Stimulated activated naive CD8-positive, alpha-beta T cell treated with anti-CD3 and anti-CD28 coated beads, Interleukin-15, amount 100 ng/mL, for 72 hours (primary cell): ENCODE measurements at regions not wholly inside any gene's neighbourhood (a gene's known extent, or its start where the extent isn't known, plus 50 kb on each side); places are given as distances from the start of the nearest gene placed in this dataset.

ENCODE experiments used
- ATAC-seq: fragments of 150-1000 bp; cut with Tn5 transposase; 2 replicates; pipeline ENCODE4 v1.10.0; 2021; ENCODE audit warnings: mild to moderate bottlenecking, moderate library complexity
- DNase-seq, 2 donors: peaks; one replicate each; pipeline ENCODE4 v3.0.0; 2021 to 2022
- H3K27ac Mint-ChIP-seq, 2 donors: one replicate each; pipeline ENCODE4 v1.8.0; 2022; ENCODE audit warnings: mild to moderate bottlenecking in 2 of 2, mixed read lengths in 2 of 2, moderate library complexity in 2 of 2
- H3K27me3 Mint-ChIP-seq: one replicate; pipeline ENCODE4 v1.8.0; 2022; ENCODE audit warnings: mixed read lengths
- H3K4me1 Mint-ChIP-seq: one replicate; pipeline ENCODE4 v1.8.0; 2022; ENCODE audit warnings: mild to moderate bottlenecking, mixed read lengths
- H3K4me3 Mint-ChIP-seq, 2 donors: one replicate each; pipeline ENCODE4 v1.8.0; 2022; ENCODE audit warnings: mild to moderate bottlenecking in 2 of 2, mixed read lengths in 2 of 2, moderate library complexity in 1 of 2
- H3K9me3 Mint-ChIP-seq, 2 donors: one replicate each; pipeline ENCODE4 v1.8.0; 2022; ENCODE audit warnings: mixed read lengths in 2 of 2

DNA sequence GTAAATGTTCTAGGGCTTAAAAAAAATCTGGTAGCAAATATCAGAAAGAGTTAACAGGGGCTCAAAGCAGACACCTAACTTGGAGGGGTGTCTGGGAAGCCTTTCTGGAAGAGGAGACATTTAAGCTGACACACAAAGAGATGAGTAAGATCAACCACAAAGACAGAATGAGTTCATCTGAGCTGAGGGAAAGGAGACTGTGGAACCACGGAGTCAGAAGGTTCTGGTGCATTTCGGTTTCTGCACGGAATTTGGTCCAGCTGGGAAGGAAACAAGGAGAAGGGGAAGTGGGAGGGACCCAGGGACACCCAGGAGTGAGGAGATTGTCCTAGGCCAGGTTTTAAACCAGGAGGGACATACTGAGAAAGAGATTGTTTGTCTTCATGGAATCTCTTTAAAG, 161.1 kb downstream of the PHETA1 start:
- peaks cover 20% of the 10 kb centered on the region for H3K27me3 Mint-ChIP-seq
- no peak for ATAC-seq

DNA sequence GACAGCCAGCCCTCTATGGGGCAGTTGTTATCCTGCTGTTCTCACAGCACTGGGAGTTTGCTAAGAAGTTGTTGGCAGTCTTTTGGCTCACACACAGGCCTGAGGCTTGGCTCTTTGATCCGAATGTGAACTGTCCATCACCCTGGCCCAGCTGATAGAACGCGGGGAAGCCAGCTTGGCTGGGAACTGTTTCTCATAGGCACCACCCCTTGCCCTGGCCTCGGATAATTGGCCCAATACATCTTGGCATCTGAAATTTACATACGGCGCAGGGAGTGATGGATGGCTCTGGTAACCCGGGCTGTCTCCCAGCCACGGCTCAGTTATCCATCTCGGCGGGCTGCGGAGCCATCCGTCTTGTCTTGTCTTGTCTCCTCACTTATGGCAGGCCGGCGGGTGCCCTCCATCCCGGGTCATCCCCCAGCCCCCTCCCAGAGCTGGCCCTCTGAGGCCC, 164.1 kb downstream of the PHETA1 start:
- Mint-ChIP-seq H3K4me3 (no peak overlapping the region), H3K27ac (no peak overlapping the region), H3K9me3 (no peaks in the 10 kb centered on the region), H3K27me3 (peaks cover 14% of the 10 kb centered on the region), H3K4me1 (peaks cover 18% of the 10 kb centered on the region)
- DNase-seq: no peak
- ATAC-seq: no peak

More for the DNA sequence above, 161.1 kb downstream of the PHETA1 start:
- no peak for DNase-seq
- no peak overlapping the region for H3K4me3 Mint-ChIP-seq
- peaks cover under 1% of the 10 kb centered on the region for H3K4me1 Mint-ChIP-seq
- no peak overlapping the region for H3K27ac Mint-ChIP-seq
- no peaks in the 10 kb centered on the region for H3K9me3 Mint-ChIP-seq

DNA sequence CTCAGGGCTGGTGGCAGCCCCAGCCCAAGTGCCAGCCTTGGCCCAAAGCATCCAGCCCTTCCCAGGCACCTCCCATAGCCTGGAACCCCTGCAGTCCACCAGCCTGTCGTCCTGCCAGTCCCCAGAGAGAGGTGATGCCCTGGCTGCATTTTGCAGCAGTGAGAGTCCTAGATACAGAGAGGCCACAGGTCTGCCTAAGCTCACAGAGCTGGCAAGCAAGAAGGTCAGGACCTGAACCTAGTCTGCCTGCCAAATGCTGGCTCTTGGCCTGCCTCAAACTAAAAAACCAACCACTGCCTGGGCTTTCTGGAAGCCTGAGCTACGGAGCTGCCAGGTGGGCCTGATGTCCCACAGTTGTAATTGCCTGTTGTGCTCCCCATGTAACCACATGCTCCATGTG, 164.9 kb downstream of the PHETA1 start:
- no peaks in the 10 kb centered on the region for H3K9me3 Mint-ChIP-seq
- no peak overlapping the region for H3K27ac Mint-ChIP-seq
- H3K27me3 Mint-ChIP-seq: peaks cover 17% of the 10 kb centered on the region
- peaks cover 18% of the 10 kb centered on the region for H3K4me1 Mint-ChIP-seq
- no peak for ATAC-seq
- H3K4me3 Mint-ChIP-seq: no peak overlapping the region
- DNase-seq: no peak

DNA sequence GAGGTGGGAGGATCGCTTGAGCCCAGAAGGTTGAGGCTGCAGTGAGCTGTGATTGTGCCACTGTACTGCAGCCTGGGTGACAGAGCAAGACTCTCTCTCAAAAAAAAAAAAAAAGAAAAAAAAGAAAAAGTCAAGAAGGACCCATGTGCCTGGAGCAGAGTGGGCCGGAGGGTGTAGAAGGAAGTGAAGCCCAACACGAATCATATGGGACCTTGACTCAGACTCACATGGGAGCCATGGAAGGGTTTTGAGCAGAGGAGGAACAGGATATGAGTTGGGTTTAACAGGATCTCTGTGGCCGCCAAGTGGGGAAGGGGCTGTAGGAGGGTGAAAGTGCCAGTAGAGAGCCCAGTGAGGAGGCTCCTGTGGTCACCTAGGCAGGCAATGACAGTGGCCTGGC, 165.4 kb downstream of the PHETA1 start:
- peaks cover 18% of the 10 kb centered on the region for H3K4me1 Mint-ChIP-seq
- ATAC-seq (no peak), DNase-seq (no peak)
- no peaks in the 10 kb centered on the region for H3K9me3 Mint-ChIP-seq
- peak overlapping the region; percentile 34 to 81 for H3K27ac Mint-ChIP-seq
- H3K4me3 Mint-ChIP-seq: no peak overlapping the region
- H3K27me3 Mint-ChIP-seq: peaks cover 17% of the 10 kb centered on the region

DNA sequence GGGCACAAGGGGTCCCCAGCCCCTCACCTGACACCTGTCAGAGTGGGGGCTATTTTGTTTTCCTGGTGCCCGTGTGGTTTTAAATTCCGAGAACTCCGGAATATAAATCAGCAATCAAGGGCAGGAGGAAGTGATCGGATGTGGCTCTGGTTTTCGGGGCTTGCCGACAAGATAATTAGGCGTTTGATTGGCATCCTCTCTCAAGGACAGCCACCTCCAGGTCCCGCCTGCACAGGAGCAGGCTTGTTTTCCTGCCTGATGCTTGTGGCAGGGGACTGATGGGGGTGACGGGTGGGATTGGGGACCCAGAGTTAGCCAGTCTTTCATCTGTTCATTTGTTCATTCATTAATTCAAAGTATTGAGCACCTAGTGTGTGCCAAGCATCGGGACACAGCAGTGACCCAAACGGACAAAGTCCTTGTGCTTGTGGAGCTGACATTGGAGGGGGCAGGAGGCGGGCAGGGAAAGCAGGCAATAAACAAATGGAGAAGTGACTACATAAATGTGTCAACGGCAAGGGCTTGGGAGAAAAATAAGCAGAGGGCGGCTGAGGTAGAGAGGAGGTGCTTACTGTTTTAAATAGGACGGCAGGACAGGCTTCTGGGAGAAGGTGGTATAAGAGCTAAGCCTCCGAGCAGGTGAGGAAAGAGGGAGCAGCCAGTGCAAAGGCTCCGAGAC, 166.5 kb downstream of the PHETA1 start:
- H3K4me1 Mint-ChIP-seq: peaks cover 18% of the 10 kb centered on the region
- peaks cover 21% of the 10 kb centered on the region for H3K27me3 Mint-ChIP-seq
- H3K27ac Mint-ChIP-seq: no peak overlapping the region
- DNase-seq (peak; percentile 8 to 14), ATAC-seq (peak; percentile 54)
- no peak overlapping the region for H3K4me3 Mint-ChIP-seq
- H3K9me3 Mint-ChIP-seq: no peaks in the 10 kb centered on the region

DNA sequence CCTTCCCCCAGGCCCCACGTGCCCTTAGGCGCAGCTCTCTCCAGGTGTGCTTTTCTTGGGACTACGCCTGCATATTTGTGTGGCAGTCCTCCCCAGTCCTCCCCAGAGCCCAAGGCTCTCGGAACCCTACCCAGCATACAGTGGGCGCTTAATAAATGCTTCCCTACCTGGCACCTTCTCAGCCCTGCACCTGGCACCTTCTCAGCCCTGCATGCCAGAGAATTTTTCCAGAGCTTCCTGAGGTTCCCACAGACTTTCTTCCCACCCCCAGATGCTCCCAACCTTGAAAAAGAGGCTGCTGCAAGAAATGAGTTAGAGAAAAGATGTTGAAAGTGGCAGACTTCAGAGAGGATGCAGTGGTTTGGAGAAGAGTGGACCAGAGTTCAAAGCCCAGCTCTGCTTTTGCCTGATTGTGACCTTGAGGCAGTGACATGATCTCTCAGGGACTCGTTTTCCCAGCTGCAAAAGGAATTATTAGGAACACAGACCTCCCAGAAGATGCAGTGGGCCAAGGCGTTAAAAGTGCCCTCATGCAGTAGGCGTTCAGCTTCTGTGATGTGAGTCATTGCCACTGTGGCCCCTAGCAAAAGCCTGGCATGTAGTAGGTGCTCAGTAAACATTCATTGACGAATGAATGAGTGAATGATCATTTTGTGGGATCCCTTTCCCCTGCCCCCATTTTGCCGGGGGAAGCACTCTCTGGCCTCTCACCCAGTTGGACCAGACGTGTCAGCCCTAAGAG, 167.2 kb downstream of the PHETA1 start:
- H3K9me3 Mint-ChIP-seq: no peaks in the 10 kb centered on the region
- no peak overlapping the region for H3K4me3 Mint-ChIP-seq
- peaks cover 25% of the 10 kb centered on the region for H3K27me3 Mint-ChIP-seq
- H3K4me1 Mint-ChIP-seq: peaks cover 18% of the 10 kb centered on the region
- ATAC-seq (peak; percentile 60), DNase-seq (no peak)
- no peak overlapping the region for H3K27ac Mint-ChIP-seq

DNA sequence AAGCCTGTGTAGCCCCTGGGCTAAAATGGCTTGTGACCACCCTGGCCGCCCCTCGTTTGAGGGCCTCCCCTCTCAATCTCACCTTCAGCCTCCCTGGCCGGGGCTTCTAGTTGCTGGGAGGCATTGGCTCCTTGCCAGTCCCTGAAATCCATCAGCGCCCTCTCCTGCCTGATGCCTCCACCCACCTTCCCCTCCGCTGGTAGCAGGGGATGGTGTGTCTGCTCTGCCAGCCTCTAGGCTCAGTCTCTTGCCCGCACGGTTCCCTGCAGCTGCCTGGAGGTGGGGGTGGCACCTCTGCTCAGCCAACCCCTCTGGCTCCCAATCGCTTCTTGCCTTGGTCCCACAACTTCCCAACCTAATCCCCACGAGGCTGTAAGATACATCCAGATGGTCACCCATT, 167.9 kb downstream of the PHETA1 start:
- H3K4me3 Mint-ChIP-seq: no peak overlapping the region
- peaks cover 32% of the 10 kb centered on the region for H3K27me3 Mint-ChIP-seq
- no peak overlapping the region for H3K27ac Mint-ChIP-seq
- H3K9me3 Mint-ChIP-seq: no peaks in the 10 kb centered on the region
- DNase-seq: no peak
- H3K4me1 Mint-ChIP-seq: peaks cover 18% of the 10 kb centered on the region
- no peak for ATAC-seq

DNA sequence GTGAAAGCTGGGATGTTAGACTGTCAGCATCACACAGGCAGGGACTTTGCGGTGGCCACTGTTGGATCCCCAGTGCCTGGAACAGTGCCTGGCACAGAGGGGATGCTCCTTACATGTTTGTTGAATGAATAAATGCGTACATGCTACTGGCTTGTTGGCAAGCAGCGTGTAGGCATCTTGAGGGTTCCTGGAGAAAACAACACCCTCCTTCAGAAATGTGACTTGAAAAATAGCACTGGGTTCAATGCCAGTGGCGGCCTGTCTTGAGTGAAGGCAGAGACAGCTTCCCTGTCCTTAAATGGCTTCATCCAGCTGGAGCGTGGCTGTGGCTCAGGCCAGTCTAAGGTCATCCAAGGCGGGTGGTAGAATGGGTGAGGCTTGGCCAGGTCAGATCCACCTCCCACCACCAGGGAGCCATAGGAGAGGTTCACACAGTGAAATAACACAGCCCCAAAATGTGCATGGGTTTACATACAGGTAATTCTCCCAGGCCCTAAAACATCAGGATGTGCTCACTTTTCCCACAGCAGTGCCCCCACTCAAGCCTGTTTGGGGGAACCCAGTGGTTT, 171.4 kb downstream of the PHETA1 start:
- DNase-seq (no peak), ATAC-seq (no peak)
- Mint-ChIP-seq H3K4me3 (no peak overlapping the region), H3K9me3 (no peaks in the 10 kb centered on the region), H3K4me1 (peaks cover 15% of the 10 kb centered on the region), H3K27ac (no peak overlapping the region), H3K27me3 (peaks cover 40% of the 10 kb centered on the region)

DNA sequence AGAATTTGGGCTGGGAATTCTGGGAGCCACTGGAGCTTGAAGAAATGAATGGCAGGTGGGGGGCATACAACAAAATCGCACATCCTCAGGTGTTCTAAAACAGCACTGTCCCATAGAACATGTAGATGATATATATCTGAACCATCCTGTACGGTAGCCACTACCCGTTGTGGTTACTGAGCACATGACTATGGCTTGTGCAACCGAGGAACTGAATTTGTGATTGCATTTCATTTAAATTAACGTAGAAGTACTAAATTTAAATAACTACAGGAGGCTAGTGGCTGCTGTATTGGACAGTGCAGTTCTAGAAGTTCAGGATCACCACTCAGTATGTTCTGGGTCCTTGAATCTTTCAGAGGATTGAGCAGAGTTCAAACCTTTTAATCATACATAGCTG, 172.4 kb downstream of the PHETA1 start:
- no peak for DNase-seq
- Mint-ChIP-seq H3K9me3 (no peaks in the 10 kb centered on the region), H3K27me3 (peaks cover 36% of the 10 kb centered on the region), H3K4me3 (no peak overlapping the region), H3K27ac (no peak overlapping the region), H3K4me1 (peaks cover 6% of the 10 kb centered on the region)
- ATAC-seq: no peak

DNA sequence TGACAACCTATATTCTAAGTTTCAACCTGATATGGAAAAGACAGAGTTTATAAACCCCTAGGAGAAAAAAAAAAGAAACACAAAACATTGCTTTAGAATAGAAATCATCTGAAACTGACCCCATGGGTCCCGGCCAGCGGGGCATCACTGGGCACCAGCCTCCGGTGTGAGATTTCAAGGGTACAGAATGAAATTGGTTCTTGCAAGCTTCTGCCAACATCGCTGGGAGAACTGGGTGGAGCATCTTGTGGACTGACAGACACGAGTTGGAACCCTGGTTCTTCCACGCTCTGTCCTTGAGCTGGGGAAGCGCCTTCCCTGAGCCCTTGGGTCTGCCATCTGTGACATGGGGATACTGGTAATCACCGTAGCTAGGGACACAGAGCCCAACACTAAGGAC, 173.6 kb downstream of the PHETA1 start:
- DNase-seq (no peak), ATAC-seq (no peak)
- no peaks in the 10 kb centered on the region for H3K9me3 Mint-ChIP-seq
- H3K27ac Mint-ChIP-seq: no peak overlapping the region
- H3K4me1 Mint-ChIP-seq: no peaks in the 10 kb centered on the region
- H3K4me3 Mint-ChIP-seq: no peak overlapping the region
- peaks cover 28% of the 10 kb centered on the region for H3K27me3 Mint-ChIP-seq

DNA sequence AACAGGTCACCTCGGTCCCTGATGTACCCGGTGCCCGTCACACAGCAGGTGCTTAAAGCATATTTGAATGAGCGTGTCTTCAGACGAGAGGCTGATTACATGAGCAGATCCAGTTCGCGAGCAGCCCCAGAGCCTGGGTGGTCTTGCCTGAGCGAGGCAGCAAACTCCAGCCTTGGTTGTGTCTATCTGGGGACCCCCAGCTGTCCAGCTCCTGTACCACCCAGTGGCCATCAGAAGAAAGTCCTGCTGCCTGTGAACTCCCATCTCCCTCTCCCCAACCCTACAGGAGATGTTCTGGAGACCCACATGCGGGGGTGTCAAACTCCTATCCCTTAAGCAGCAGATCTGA, 174.2 kb downstream of the PHETA1 start:
- no peaks in the 10 kb centered on the region for H3K9me3 Mint-ChIP-seq
- ATAC-seq (no peak), DNase-seq (no peak)
- no peaks in the 10 kb centered on the region for H3K4me1 Mint-ChIP-seq
- no peak overlapping the region for H3K27ac Mint-ChIP-seq
- H3K27me3 Mint-ChIP-seq: peaks cover 24% of the 10 kb centered on the region
- H3K4me3 Mint-ChIP-seq: no peak overlapping the region

DNA sequence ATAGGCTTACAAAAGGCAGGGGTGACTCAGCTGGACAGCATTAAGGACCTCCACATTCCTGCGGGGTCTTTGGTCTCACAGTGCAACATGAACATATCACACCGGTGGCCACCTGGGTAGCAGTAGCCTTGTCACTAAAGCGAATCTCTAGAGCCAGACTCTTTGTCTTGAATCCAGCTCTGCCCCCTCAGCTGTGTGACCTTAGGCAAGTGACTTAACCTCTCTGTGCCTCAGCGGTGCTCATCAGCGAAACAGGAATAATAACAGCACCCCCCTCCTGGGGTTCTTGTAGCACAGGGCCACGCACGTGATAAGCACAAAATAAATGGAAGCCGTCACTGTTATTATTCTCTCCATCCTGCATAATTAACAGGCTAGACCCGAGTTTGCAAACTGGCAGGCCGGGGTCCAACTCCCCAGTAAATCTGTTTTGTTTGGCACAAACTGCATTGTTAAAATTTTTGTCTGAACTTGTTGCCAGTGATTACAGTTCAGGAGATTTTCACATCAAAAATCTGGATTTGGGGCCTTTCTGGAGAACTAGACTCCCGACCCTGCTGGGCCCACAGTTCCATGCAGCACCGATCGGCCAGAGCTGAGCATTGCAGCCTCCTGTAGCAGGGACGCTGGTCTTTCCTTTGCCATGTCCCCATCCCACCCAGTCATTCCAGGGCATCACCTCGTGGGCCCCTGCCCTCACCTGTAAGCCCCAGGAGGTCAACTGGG, 174.8 kb downstream of the PHETA1 start:
- ATAC-seq: no peak
- no peak overlapping the region for H3K4me3 Mint-ChIP-seq
- H3K9me3 Mint-ChIP-seq: no peaks in the 10 kb centered on the region
- no peaks in the 10 kb centered on the region for H3K4me1 Mint-ChIP-seq
- H3K27ac Mint-ChIP-seq: no peak overlapping the region
- H3K27me3 Mint-ChIP-seq: peaks cover 22% of the 10 kb centered on the region
- DNase-seq: no peak

DNA sequence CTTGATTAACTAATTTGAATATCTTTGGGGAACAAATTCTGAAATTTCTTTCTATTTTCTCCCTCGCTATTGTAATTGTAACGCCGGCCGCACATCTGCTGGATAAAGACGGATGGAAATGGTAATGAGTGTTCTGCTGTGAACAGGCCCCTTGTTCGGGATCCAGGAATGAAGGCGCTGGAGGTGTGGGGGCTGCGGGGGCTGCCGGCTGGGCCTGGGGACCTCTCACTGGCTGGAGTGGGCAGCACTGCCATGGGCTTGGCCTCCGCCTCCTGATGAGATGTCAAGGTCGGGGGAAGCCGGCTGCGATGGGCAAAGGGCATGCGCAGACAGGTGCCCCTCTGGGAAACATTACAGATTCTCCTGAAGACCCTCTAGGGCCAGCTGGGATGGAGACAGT, 175.4 kb downstream of the PHETA1 start:
- ATAC-seq: no peak

DNA sequence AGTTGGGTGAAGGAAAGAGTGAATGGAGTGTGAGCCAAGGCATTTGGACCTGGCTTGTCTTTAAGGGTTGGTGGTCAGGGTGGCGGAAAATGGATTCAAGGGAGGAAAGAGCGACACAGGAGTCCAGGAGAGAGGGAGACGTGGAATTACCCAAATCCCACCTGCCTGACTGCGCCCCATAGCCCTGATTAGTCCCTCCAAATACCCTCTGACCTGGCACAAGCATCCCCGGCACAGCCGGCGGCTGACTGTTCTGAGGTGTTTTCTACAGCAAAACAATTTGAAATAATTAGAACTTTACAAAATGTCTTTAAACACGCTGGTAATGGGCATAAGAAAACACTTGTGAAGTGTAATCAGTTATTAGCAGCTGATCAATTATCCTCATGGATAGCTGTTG, 175.8 kb downstream of the PHETA1 start:
- H3K9me3 Mint-ChIP-seq: no peaks in the 10 kb centered on the region
- H3K4me1 Mint-ChIP-seq: no peaks in the 10 kb centered on the region
- H3K4me3 Mint-ChIP-seq: no peak overlapping the region
- no peak overlapping the region for H3K27ac Mint-ChIP-seq
- no peak for DNase-seq
- ATAC-seq: no peak
- H3K27me3 Mint-ChIP-seq: peaks cover 22% of the 10 kb centered on the region

More for the DNA sequence above, 175.4 kb downstream of the PHETA1 start:
- Mint-ChIP-seq H3K9me3 (no peaks in the 10 kb centered on the region), H3K4me3 (no peak overlapping the region), H3K27me3 (peaks cover 22% of the 10 kb centered on the region), H3K4me1 (no peaks in the 10 kb centered on the region), H3K27ac (no peak overlapping the region)
- no peak for DNase-seq

DNA sequence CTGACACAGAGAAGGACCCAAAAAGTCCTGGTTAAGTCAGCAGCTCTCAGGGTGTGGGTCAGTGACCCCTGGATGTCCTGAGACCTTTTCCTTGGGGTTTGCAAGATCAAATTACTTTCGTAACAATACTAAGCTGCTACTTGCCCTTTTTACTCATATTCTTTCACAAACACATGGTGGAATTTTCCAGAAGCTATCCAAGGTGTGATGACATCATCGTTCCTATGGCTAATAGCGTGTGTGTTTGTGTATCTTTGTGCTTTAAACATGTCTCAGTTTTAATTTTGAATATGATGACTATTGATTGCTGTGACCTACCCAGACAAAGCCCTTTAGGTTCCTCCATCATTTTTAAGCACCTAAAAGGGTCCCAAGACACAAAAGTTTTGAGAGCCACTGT, 176.2 kb downstream of the PHETA1 start:
- Mint-ChIP-seq H3K9me3 (no peaks in the 10 kb centered on the region), H3K27me3 (peaks cover 21% of the 10 kb centered on the region), H3K4me3 (no peak overlapping the region), H3K27ac (peak overlapping the region in 1 of 2 donors; percentile 9), H3K4me1 (no peaks in the 10 kb centered on the region)
- no peak for DNase-seq
- no peak for ATAC-seq
